Cardiac fibroblast (primary cell): ENCODE measurements at regions not wholly inside any gene's neighbourhood (a gene's known extent, or its start where the extent isn't known, plus 50 kb on each side); places are given as distances from the start of the nearest gene placed in this dataset.
"Not testable (repeated sequence)": the region's sequence is repeated elsewhere in the genome, so short reads cannot be mapped to it uniquely, and the experiment has no call there.

Experiments
- DNase-seq, 2 donors: peaks; one replicate each; pipeline versions ENCODE4 v3.0.0 to v3.0.0-alpha.2; 2010; ENCODE audit warnings: low read depth in 2 of 2
- H3K4me3 ChIP-seq, 2 donors: replicated peaks in 1 of 2; 1 replicate in 1 of 2; 2 replicates in 1 of 2; pipeline ENCODE4 v1.5.1; 2011; ENCODE audit warnings: low read depth in 2 of 2, low read length in 2 of 2, mild to moderate bottlenecking in 2 of 2, moderate library complexity in 1 of 2
- CTCF ChIP-seq: IDR thresholded peaks from one replicate; pipeline ENCODE4 v1.5.1; 2011; ENCODE audit warnings: low read depth, mild to moderate bottlenecking, low read length, inconsistent platforms

DNA sequence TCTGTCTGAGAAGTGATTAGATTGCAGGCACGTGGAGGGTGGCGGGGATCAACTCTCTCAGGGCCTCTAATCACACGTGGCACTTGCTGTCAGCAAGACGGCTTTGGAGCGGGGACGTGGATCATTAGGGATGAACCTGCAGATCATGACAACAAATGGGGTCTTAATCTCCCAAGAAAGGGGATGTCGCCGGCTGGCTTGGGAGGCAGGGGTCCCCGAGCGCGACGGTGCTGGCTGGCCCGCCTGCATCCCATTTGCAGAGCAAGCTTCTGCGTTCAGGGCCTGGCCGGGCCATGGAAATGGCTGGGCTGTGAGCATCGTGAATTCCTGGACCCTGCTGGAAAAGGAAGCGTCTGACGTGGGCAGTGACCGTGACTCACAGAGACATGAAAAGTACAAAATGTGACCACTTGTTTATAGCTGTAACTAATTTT lies 85.1 kb upstream of the SHOX start:
- no peak for TF ChIP-seq CTCF

GRCh38 chrX:550514-550913 lies 80.1 kb upstream of the SHOX start:
- no peak for DNase-seq
- no peak overlapping the region for H3K4me3 ChIP-seq
- TF ChIP-seq CTCF: no peak

More for the DNA sequence above, 85.1 kb upstream of the SHOX start:
- DNase-seq: peak in 1 of 2 donors; percentile 1
- no peak overlapping the region for H3K4me3 ChIP-seq

- no peak overlapping the region for H3K4me3 ChIP-seq
- TF ChIP-seq CTCF: no peak
- DNase-seq: no peak
Measured at GRCh38 chrX:551306-551705, 79.3 kb upstream of the SHOX start.

DNA sequence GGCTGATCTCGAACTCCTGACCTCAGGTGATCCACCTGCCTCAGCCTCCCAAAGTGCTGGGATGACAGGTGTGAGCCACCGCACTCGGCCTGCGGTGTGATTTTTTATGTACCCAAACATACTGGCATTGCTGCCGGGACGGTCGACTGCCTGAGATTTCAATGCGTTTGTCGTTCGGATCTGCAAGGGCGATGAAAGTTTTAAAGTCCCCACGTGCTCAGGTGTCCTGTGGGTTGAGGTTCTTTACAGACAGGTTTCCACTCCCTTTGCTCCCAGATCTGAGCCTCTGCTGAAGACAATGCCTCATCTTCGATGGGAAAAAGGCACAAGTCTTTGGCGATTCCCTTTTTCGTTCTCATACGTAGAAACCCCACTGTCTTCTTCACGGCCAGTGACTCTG lies 78.1 kb upstream of the SHOX start:
- no peak overlapping the region for H3K4me3 ChIP-seq
- TF ChIP-seq CTCF: no peak
- DNase-seq: no peak

DNA sequence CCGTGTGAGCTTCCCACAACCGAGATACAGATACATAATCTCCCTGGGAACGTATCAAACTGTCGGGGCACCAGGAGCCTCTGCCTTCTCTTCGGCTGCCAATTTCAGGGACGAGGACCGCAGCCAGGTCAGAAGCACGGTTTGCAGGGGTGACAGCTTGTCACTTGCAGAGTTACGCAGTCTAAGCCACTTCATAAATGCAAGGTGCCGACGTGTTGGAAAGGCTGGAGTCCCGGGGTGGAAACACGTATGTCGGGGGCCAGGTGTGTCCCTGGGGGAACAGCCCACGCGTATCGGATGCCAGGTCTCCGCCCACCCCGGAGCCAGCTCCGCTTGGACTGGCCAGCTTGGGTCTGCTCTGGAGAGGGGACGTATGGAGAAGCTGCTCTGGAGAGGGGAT lies 76.3 kb upstream of the SHOX start:
- no peak for DNase-seq
- no peak for TF ChIP-seq CTCF
- H3K4me3 ChIP-seq: no peak overlapping the region

GRCh38 chrX:555725-556666 lies 74.6 kb upstream of the SHOX start:
- H3K4me3 ChIP-seq: no peak overlapping the region
- TF ChIP-seq CTCF: no peak
- DNase-seq: no peak

DNA sequence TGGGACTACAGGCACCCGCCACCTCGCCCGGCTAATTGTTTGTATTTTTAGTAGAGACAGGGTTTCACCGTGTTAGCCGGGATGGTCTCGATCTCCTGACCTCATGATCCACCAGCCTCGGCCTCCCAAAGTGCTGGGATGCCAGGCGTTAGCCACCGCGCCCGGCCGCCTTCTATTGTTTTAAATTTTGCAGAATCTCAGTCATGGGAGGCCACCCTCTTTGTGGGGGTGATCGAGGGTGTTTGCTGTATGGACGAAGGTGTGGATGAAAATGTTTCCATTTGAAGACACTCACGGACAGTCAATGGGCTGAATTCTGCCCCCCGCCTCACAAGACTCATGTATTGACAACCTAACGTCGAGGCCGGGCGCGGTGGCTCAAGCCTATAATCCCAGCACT lies 73.0 kb upstream of the SHOX start:
- DNase-seq, H3K4me3 ChIP-seq: not testable (repeated sequence)

DNA sequence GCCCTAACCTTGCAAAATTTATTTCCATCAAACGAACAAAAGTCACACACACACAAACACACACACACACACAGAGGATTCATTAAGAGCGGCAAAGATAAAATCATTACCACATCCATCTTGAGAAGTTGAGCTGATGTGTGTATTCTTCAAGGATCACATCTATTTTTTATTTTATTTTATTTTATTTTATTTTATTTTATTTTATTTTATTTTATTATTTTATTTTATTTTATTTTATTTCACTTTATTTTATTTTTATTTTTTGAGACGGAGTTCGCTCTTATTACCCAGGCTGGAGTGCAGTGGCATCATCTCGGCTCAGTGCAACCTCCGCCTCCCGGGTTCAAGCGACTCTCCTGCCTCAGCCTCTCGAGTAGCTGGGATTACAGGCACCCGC lies 71.3 kb upstream of the SHOX start:
- not testable (repeated sequence) for DNase-seq, H3K4me3 ChIP-seq
